ENCODE measurements at regions not wholly inside any gene's neighbourhood (a gene's known extent, or its start where the extent isn't known, plus 50 kb on each side); places are given as distances from the start of the nearest gene placed in this dataset.
A peak's percentile ranks its signal among the peaks of the same experiment; 100 is the strongest.

- H3K4me3 ChIP-seq, result no peak overlapping the region
- intact Hi-C loops (cut with DNase I; ENCODE audit: low total_unique reads), result no loop called here
- no peak overlapping the region for H3K27ac ChIP-seq
- no peaks in the 10 kb centered on the region for H3K27me3 ChIP-seq
- no peaks in the 10 kb centered on the region for H3K4me1 ChIP-seq
- no peak for ATAC-seq
- H3K9me3 ChIP-seq, result no peaks in the 10 kb centered on the region
- no peak for DNase-seq
- TF ChIP-seq CTCF (IDR thresholded peaks at IDR 0.05 in 4 of 5, conservative IDR thresholded peaks at IDR 0.05 in 1 of 5) (no peak), POLR2A (IDR thresholded peaks at IDR 0.05) (no peak)
- no peaks in the 10 kb centered on the region for H3K36me3 ChIP-seq
- in situ Hi-C loops (cut with MboI; ENCODE audit: low sequenced_read_pairs in 4 of 4), result no loop called here
Observed at GRCh38 chr3:194797555-194798250, 112.0 kb downstream of the FAM43A start.

GRCh38 chr3:194798486-194798885, 112.8 kb downstream of the FAM43A start:
- H3K27me3 ChIP-seq, result no peaks in the 10 kb centered on the region
- no peaks in the 10 kb centered on the region for H3K4me1 ChIP-seq
- ATAC-seq (no peak), DNase-seq (no peak)
- H3K36me3 ChIP-seq, result no peaks in the 10 kb centered on the region
- no peak overlapping the region for H3K27ac ChIP-seq
- no peaks in the 10 kb centered on the region for H3K9me3 ChIP-seq
- no peak overlapping the region for H3K4me3 ChIP-seq
- intact Hi-C loops (cut with DNase I; ENCODE audit: low total_unique reads), result no loop called here
- no peak for TF ChIP-seq CTCF (IDR thresholded peaks at IDR 0.05 in 4 of 5, conservative IDR thresholded peaks at IDR 0.05 in 1 of 5)
- TF ChIP-seq POLR2A (IDR thresholded peaks at IDR 0.05), result no peak
- in situ Hi-C loops (cut with MboI; ENCODE audit: low sequenced_read_pairs in 4 of 4), result no loop called here

- H3K4me1 ChIP-seq, result no peaks in the 10 kb centered on the region
- no peaks in the 10 kb centered on the region for H3K36me3 ChIP-seq
- intact Hi-C loops (cut with DNase I; ENCODE audit: low total_unique reads) (no loop called here), in situ Hi-C loops (cut with MboI; ENCODE audit: low sequenced_read_pairs in 4 of 4) (no loop called here)
- DNase-seq (peak in 1 of 2 donors; percentile 28), ATAC-seq (peak; percentile 66 to 82)
- H3K9me3 ChIP-seq, result no peaks in the 10 kb centered on the region
- no peak overlapping the region for H3K4me3 ChIP-seq
- H3K27me3 ChIP-seq, result no peaks in the 10 kb centered on the region
- H3K27ac ChIP-seq, result no peak overlapping the region
- TF ChIP-seq CTCF (IDR thresholded peaks at IDR 0.05 in 4 of 5, conservative IDR thresholded peaks at IDR 0.05 in 1 of 5) (no peak), POLR2A (IDR thresholded peaks at IDR 0.05) (no peak)
Observed at GRCh38 chr3:194800002-194800401, 114.3 kb downstream of the FAM43A start.

GRCh38 chr3:194801461-194802432, 116.1 kb downstream of the FAM43A start:
- in situ Hi-C loops (cut with MboI; ENCODE audit: low sequenced_read_pairs in 4 of 4), result no loop called here

More at GRCh38 chr3:194801461-194802432, 116.1 kb downstream of the FAM43A start:
- DNase-seq (no peak), ATAC-seq (no peak)
- Histone ChIP-seq H3K27ac (no peak overlapping the region), H3K4me3 (no peak overlapping the region), H3K36me3 (no peaks in the 10 kb centered on the region), H3K27me3 (no peaks in the 10 kb centered on the region), H3K9me3 (no peaks in the 10 kb centered on the region), H3K4me1 (no peaks in the 10 kb centered on the region)
- no peak for TF ChIP-seq POLR2A (IDR thresholded peaks at IDR 0.05)
- no peak for TF ChIP-seq CTCF (IDR thresholded peaks at IDR 0.05 in 4 of 5, conservative IDR thresholded peaks at IDR 0.05 in 1 of 5)
- intact Hi-C loops (cut with DNase I; ENCODE audit: low total_unique reads), result no loop called here

All from gastrocnemius medialis (tissue), 4 donors.